GM23338 (cell line): ENCODE measurements at regions not wholly inside any gene's neighbourhood (a gene's known extent, or its start where the extent isn't known, plus 50 kb on each side); places are given as distances from the start of the nearest gene placed in this dataset.

Source experiments
- ATAC-seq: fragments of 200-7000 bp; cut with Tn5 transposase; 3 replicates; pipeline ENCODE4 v1.9.1; 2020
- DNase-seq: peaks from one replicate; pipeline ENCODE4 v3.0.0-alpha.2; 2015; ENCODE audit warnings: low spot score
- H2AFZ ChIP-seq: fragments of 200-600 bp; sonication (generic); 2 replicates; pipeline ENCODE4 v1.8.0; 2016; ENCODE audit warnings: antibody characterized with exemption, mild to moderate bottlenecking, moderate library complexity
- H3F3A ChIP-seq: fragments of 200-600 bp; sonication (generic); replicated peaks from 2 replicates; pipeline ENCODE4 v1.8.0; 2017; ENCODE audit warnings: antibody characterized with exemption, mixed run types, low read depth
- H3K27ac ChIP-seq: fragments of 200-600 bp; sonication (generic); 2 replicates; pipeline ENCODE4 v1.6.1; 2016; ENCODE audit warnings: low read depth
- H3K27me3 ChIP-seq: fragments of 200-600 bp; sonication (generic); 2 replicates; pipeline ENCODE4 v1.8.0; 2016; ENCODE audit warnings: mild to moderate bottlenecking, mixed run types, moderate library complexity; ENCODE audit not compliant: insufficient read depth
- H3K36me3 ChIP-seq: fragments of 200-600 bp; sonication (generic); 2 replicates; pipeline ENCODE4 v1.8.0; 2016; ENCODE audit warnings: mild to moderate bottlenecking; ENCODE audit not compliant: insufficient read depth
- H3K4me1 ChIP-seq: fragments of 200-600 bp; sonication (generic); 2 replicates; pipeline ENCODE4 v1.8.0; 2016; ENCODE audit warnings: mild to moderate bottlenecking, moderate library complexity; ENCODE audit not compliant: insufficient read depth
- H3K4me2 ChIP-seq: fragments of 200-600 bp; sonication (generic); 2 replicates; pipeline ENCODE4 v1.7.1; 2017; ENCODE audit warnings: mixed run types
- H3K4me3 ChIP-seq: fragments of 200-600 bp; sonication (generic); 2 replicates; pipeline ENCODE4 v1.6.1; 2016; ENCODE audit warnings: mixed run types
- H3K79me2 ChIP-seq: fragments of 200-600 bp; sonication (generic); replicated peaks from 2 replicates; pipeline ENCODE4 v1.8.0; 2017; ENCODE audit warnings: mild to moderate bottlenecking; ENCODE audit not compliant: insufficient read depth
- H3K9me2 ChIP-seq: fragments of 200-600 bp; sonication (generic); 2 replicates; pipeline ENCODE4 v1.8.0; 2017; ENCODE audit not compliant: insufficient read depth
- H4K20me1 ChIP-seq: fragments of 200-600 bp; sonication (generic); replicated peaks from 2 replicates; pipeline ENCODE4 v1.8.0; 2017; ENCODE audit warnings: mild to moderate bottlenecking; ENCODE audit not compliant: insufficient read depth
- H3K27ac Mint-ChIP-seq: 2 replicates; pipeline ENCODE4 v1.8.0; 2020; ENCODE audit warnings: inconsistent platforms, mild to moderate bottlenecking, moderate library complexity, mixed read lengths
- H3K27me3 Mint-ChIP-seq: 3 replicates; pipeline ENCODE4 v1.8.0; 2022; ENCODE audit warnings: low read depth, mild to moderate bottlenecking, moderate library complexity, mixed read lengths, inconsistent platforms; ENCODE audit not compliant: insufficient read depth, poor library complexity
- H3K36me3 Mint-ChIP-seq: 3 replicates; pipeline ENCODE4 v1.8.0; 2021; ENCODE audit warnings: low read depth, mild to moderate bottlenecking, inconsistent platforms, moderate library complexity, mixed read lengths
- H3K4me1 Mint-ChIP-seq: 3 replicates; pipeline ENCODE4 v1.8.0; 2020; ENCODE audit warnings: mild to moderate bottlenecking, inconsistent platforms, mixed read lengths
- H3K4me3 Mint-ChIP-seq: 3 replicates; pipeline ENCODE4 v1.8.0; 2021; ENCODE audit warnings: moderate library complexity, mild to moderate bottlenecking, inconsistent platforms, mixed read lengths
- H3K9me3 Mint-ChIP-seq: 3 replicates; pipeline ENCODE4 v1.8.0; 2020; ENCODE audit warnings: moderate library complexity, mild to moderate bottlenecking, inconsistent platforms, mixed read lengths
- CREB1 ChIP-seq: fragments of 250-450 bp; sonication (Bioruptor Pico); IDR thresholded peaks from 2 replicates; pipeline ENCODE4 v1.5.0; 2020; ENCODE audit warnings: low read depth, mild to moderate bottlenecking, moderate library complexity
- EZH2 ChIP-seq: fragments of 200-600 bp; sonication (generic); IDR thresholded peaks from one replicate; pipeline ENCODE4 v1.8.0; 2017; ENCODE audit warnings: antibody characterized with exemption, mild to moderate bottlenecking, low read depth; ENCODE audit not compliant: unreplicated experiment
- EZH2phosphoT487 ChIP-seq: fragments of 200-600 bp; sonication (generic); IDR thresholded peaks from one replicate; pipeline ENCODE4 v1.8.1; 2018; ENCODE audit warnings: antibody characterized with exemption; ENCODE audit not compliant: unreplicated experiment
- JUNB ChIP-seq: IDR thresholded peaks from one replicate; pipeline ENCODE4 v1.6.1; 2016; ENCODE audit warnings: antibody characterized with exemption; ENCODE audit not compliant: unreplicated experiment
- NANOG ChIP-seq: IDR thresholded peaks from 2 replicates; pipeline ENCODE4 v1.6.1; 2016; ENCODE audit warnings: antibody characterized with exemption, borderline replicate concordance
- POLR2AphosphoS5 ChIP-seq: IDR thresholded peaks from 2 replicates; pipeline ENCODE4 v1.6.1; 2016; ENCODE audit warnings: antibody characterized with exemption, low read depth
- STAT1 ChIP-seq: IDR thresholded peaks from one replicate; pipeline ENCODE4 v1.6.1; 2016; ENCODE audit warnings: antibody characterized with exemption; ENCODE audit not compliant: unreplicated experiment
- ZNF114 ChIP-seq: fragments of 250-450 bp; sonication (Bioruptor Pico); IDR thresholded peaks from 2 replicates; pipeline ENCODE4 v1.5.0; 2020; ENCODE audit warnings: mild to moderate bottlenecking, moderate library complexity
- ZNF331 ChIP-seq: fragments of 250-450 bp; sonication (Bioruptor Pico); IDR thresholded peaks from 2 replicates; pipeline ENCODE4 v1.5.0; 2020; ENCODE audit warnings: low read depth, mild to moderate bottlenecking, moderate library complexity
- TF ChIP-seq, protein P1 (sequence below): IDR thresholded peaks from 2 replicates; pipeline ENCODE4 v1.6.1; 2016; ENCODE audit warnings: antibody characterized with exemption
- TF ChIP-seq, protein P2 (sequence below): fragments of 250-450 bp; sonication (Bioruptor Pico); IDR thresholded peaks from 2 replicates; pipeline ENCODE4 v1.5.0; 2020; ENCODE audit warnings: mild to moderate bottlenecking, moderate library complexity
- TF ChIP-seq, protein P3 (sequence below), 2 experiments: fragments of 200-600 bp in 1 of 2; sonication (generic) in 1 of 2; conservative IDR thresholded peaks; 2 replicates each; pipeline versions ENCODE4 v1.5.1 to v1.6.1; 2016 to 2017; ENCODE audit warnings: antibody characterized with exemption in 2 of 2, low read depth in 2 of 2, mild to moderate bottlenecking in 2 of 2, moderate library complexity in 1 of 2
- TF ChIP-seq, protein P4 (sequence below): IDR thresholded peaks from one replicate; pipeline ENCODE4 v1.6.1; 2018; ENCODE audit warnings: antibody characterized with exemption; ENCODE audit not compliant: unreplicated experiment

DNA sequence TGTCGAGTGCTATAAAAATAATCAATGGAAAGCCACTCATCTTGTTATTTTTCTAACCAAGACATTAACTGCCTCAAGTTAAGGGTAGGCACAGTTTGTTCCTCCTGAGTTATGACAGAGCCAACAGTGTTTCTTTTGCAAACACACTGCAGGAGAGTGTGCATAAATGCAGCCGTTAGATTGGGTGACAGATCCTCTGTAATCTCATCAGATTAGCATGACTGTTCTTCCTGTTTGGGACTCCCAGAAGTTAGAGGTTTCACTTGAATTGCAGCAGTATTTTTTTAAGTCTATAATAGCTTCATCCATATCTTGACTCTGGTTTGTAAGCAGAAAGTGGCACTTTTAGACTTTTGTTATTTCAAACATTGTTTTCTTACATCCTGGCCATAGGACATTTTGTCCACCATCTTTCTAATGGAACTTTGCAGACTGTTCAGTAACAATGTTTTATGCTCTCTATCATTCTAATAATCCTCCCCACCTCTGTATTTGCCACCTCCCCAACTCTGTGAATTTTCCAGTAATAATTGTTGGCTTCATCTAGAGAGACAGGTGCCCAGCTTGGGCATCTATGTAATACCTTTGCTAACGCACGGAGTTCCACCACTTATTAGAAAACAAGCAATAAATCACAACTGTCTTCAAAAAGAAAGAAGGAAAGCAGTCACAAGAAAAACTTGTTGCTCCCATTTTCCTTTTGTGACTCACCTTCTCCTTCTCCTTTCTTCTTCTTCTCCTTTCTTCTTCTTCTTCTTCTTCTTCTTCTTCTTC lies 560.0 kb downstream of the ADCYAP1 start:
- H3F3A ChIP-seq: no peaks in the 10 kb centered on the region
- no peak overlapping the region for H3K27ac ChIP-seq
- H3K79me2 ChIP-seq: no peaks in the 10 kb centered on the region
- no peaks in the 10 kb centered on the region for H3K9me3 Mint-ChIP-seq
- no peak overlapping the region for H3K4me3 ChIP-seq
- H3K27ac Mint-ChIP-seq: no peak overlapping the region
- H3K4me2 ChIP-seq: no peak overlapping the region
- no peaks in the 10 kb centered on the region for H3K36me3 ChIP-seq
- H4K20me1 ChIP-seq: no peaks in the 10 kb centered on the region
- TF ChIP-seq, protein P1, sequence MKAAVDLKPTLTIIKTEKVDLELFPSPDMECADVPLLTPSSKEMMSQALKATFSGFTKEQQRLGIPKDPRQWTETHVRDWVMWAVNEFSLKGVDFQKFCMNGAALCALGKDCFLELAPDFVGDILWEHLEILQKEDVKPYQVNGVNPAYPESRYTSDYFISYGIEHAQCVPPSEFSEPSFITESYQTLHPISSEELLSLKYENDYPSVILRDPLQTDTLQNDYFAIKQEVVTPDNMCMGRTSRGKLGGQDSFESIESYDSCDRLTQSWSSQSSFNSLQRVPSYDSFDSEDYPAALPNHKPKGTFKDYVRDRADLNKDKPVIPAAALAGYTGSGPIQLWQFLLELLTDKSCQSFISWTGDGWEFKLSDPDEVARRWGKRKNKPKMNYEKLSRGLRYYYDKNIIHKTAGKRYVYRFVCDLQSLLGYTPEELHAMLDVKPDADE: no peak
- TF ChIP-seq EZH2 (no peak), ZNF114 (no peak), STAT1 (no peak), NANOG (no peak), EZH2phosphoT487 (no peak), CREB1 (CRISPR knock-in tag) (no peak), JUNB (no peak), POLR2AphosphoS5 (no peak), ZNF331 (CRISPR knock-in tag) (no peak)
- TF ChIP-seq, protein P2, sequence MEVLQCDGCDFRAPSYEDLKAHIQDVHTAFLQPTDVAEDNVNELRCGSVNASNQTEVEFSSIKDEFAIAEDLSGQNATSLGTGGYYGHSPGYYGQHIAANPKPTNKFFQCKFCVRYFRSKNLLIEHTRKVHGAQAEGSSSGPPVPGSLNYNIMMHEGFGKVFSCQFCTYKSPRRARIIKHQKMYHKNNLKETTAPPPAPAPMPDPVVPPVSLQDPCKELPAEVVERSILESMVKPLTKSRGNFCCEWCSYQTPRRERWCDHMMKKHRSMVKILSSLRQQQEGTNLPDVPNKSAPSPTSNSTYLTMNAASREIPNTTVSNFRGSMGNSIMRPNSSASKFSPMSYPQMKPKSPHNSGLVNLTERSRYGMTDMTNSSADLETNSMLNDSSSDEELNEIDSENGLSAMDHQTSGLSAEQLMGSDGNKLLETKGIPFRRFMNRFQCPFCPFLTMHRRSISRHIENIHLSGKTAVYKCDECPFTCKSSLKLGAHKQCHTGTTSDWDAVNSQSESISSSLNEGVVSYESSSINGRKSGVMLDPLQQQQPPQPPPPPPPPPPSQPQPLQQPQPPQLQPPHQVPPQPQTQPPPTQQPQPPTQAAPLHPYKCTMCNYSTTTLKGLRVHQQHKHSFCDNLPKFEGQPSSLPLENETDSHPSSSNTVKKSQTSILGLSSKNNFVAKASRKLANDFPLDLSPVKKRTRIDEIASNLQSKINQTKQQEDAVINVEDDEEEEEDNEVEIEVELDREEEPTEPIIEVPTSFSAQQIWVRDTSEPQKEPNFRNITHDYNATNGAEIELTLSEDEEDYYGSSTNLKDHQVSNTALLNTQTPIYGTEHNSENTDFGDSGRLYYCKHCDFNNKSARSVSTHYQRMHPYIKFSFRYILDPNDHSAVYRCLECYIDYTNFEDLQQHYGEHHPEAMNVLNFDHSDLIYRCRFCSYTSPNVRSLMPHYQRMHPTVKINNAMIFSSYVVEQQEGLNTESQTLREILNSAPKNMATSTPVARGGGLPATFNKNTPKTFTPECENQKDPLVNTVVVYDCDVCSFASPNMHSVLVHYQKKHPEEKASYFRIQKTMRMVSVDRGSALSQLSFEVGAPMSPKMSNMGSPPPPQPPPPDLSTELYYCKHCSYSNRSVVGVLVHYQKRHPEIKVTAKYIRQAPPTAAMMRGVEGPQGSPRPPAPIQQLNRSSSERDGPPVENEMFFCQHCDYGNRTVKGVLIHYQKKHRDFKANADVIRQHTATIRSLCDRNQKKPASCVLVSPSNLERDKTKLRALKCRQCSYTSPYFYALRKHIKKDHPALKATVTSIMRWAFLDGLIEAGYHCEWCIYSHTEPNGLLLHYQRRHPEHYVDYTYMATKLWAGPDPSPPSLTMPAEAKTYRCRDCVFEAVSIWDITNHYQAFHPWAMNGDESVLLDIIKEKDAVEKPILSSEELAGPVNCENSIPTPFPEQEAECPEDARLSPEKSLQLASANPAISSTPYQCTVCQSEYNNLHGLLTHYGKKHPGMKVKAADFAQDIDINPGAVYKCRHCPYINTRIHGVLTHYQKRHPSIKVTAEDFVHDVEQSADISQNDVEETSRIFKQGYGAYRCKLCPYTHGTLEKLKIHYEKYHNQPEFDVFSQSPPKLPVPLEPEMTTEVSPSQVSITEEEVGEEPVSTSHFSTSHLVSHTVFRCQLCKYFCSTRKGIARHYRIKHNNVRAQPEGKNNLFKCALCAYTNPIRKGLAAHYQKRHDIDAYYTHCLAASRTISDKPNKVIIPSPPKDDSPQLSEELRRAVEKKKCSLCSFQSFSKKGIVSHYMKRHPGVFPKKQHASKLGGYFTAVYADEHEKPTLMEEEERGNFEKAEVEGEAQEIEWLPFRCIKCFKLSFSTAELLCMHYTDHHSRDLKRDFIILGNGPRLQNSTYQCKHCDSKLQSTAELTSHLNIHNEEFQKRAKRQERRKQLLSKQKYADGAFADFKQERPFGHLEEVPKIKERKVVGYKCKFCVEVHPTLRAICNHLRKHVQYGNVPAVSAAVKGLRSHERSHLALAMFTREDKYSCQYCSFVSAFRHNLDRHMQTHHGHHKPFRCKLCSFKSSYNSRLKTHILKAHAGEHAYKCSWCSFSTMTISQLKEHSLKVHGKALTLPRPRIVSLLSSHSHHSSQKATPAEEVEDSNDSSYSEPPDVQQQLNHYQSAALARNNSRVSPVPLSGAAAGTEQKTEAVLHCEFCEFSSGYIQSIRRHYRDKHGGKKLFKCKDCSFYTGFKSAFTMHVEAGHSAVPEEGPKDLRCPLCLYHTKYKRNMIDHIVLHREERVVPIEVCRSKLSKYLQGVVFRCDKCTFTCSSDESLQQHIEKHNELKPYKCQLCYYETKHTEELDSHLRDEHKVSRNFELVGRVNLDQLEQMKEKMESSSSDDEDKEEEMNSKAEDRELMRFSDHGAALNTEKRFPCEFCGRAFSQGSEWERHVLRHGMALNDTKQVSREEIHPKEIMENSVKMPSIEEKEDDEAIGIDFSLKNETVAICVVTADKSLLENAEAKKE (CRISPR knock-in tag): no peak
- TF ChIP-seq, protein P3, sequence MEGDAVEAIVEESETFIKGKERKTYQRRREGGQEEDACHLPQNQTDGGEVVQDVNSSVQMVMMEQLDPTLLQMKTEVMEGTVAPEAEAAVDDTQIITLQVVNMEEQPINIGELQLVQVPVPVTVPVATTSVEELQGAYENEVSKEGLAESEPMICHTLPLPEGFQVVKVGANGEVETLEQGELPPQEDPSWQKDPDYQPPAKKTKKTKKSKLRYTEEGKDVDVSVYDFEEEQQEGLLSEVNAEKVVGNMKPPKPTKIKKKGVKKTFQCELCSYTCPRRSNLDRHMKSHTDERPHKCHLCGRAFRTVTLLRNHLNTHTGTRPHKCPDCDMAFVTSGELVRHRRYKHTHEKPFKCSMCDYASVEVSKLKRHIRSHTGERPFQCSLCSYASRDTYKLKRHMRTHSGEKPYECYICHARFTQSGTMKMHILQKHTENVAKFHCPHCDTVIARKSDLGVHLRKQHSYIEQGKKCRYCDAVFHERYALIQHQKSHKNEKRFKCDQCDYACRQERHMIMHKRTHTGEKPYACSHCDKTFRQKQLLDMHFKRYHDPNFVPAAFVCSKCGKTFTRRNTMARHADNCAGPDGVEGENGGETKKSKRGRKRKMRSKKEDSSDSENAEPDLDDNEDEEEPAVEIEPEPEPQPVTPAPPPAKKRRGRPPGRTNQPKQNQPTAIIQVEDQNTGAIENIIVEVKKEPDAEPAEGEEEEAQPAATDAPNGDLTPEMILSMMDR (conservative IDR thresholded peaks at IDR 0.05; ENCODE audit: low read depth in 2 of 2): no peak
- TF ChIP-seq, protein P4, sequence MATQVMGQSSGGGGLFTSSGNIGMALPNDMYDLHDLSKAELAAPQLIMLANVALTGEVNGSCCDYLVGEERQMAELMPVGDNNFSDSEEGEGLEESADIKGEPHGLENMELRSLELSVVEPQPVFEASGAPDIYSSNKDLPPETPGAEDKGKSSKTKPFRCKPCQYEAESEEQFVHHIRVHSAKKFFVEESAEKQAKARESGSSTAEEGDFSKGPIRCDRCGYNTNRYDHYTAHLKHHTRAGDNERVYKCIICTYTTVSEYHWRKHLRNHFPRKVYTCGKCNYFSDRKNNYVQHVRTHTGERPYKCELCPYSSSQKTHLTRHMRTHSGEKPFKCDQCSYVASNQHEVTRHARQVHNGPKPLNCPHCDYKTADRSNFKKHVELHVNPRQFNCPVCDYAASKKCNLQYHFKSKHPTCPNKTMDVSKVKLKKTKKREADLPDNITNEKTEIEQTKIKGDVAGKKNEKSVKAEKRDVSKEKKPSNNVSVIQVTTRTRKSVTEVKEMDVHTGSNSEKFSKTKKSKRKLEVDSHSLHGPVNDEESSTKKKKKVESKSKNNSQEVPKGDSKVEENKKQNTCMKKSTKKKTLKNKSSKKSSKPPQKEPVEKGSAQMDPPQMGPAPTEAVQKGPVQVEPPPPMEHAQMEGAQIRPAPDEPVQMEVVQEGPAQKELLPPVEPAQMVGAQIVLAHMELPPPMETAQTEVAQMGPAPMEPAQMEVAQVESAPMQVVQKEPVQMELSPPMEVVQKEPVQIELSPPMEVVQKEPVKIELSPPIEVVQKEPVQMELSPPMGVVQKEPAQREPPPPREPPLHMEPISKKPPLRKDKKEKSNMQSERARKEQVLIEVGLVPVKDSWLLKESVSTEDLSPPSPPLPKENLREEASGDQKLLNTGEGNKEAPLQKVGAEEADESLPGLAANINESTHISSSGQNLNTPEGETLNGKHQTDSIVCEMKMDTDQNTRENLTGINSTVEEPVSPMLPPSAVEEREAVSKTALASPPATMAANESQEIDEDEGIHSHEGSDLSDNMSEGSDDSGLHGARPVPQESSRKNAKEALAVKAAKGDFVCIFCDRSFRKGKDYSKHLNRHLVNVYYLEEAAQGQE: no peak
- no peaks in the 10 kb centered on the region for H3K9me2 ChIP-seq
- no peaks in the 10 kb centered on the region for H3K36me3 Mint-ChIP-seq
- H3K4me1 ChIP-seq: no peaks in the 10 kb centered on the region
- H3K27me3 Mint-ChIP-seq: no peaks in the 10 kb centered on the region
- no peak overlapping the region for H3K4me3 Mint-ChIP-seq
- ATAC-seq: no peak
- DNase-seq: no peak
- no peaks in the 10 kb centered on the region for H3K27me3 ChIP-seq
- H2AFZ ChIP-seq: no peak overlapping the region
- H3K4me1 Mint-ChIP-seq: no peaks in the 10 kb centered on the region
